ENCODE measurements at regions not wholly inside any gene's neighbourhood (a gene's known extent, or its start where the extent isn't known, plus 50 kb on each side); places are given as distances from the start of the nearest gene placed in this dataset.

DNA sequence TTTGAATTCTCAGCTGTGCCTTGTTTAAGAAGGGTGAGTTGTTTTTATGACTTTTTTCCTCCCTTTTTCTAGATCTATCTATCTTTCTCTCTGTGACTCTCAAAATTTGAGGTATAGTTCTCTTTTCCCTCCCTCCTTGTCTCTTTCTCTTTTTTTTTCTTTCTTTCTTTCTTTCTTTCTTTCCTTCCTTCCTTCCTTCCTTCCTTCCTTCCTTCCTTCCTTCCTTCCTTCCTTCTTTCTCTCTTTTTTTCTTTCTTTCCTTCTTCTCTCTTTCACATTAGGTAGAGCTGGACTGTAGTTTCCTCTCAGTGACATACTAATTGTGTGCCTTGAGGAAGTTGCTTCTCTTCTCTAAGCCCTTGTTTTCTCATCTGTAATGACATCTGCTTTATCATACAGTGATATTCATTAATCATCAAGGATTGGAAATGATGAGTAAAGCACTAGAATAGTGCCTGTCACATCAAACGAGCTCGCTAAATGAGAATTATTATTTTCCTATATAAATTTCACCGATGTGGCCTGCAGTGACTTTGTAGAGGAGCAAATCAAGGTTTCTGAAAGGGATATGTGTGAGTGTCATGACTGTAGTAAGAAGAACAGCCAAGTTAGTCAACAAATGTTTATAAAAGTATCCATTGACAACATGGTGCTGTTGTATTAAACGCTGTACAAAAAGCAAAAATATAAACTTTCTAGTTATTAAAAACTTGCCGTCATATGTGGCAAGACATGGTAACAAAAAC lies 78.9 kb upstream of the SLC38A2 start:
- no peak overlapping the region for H3K9ac ChIP-seq (ENCODE audit: extremely low read depth, low read length, poor library complexity, severe bottlenecking)
- Mint-ChIP-seq H3K4me1 (peaks cover 28% of the 10 kb centered on the region), H3K9me3 (no peaks in the 10 kb centered on the region), H3K27me3 (ENCODE audit: insufficient read depth) (no peaks in the 10 kb centered on the region), H3K27ac (peak overlapping the region; percentile 7), H3K4me3 (no peak overlapping the region), H3K36me3 (ENCODE audit: low read depth) (no peaks in the 10 kb centered on the region)
- TF ChIP-seq, protein P1, sequence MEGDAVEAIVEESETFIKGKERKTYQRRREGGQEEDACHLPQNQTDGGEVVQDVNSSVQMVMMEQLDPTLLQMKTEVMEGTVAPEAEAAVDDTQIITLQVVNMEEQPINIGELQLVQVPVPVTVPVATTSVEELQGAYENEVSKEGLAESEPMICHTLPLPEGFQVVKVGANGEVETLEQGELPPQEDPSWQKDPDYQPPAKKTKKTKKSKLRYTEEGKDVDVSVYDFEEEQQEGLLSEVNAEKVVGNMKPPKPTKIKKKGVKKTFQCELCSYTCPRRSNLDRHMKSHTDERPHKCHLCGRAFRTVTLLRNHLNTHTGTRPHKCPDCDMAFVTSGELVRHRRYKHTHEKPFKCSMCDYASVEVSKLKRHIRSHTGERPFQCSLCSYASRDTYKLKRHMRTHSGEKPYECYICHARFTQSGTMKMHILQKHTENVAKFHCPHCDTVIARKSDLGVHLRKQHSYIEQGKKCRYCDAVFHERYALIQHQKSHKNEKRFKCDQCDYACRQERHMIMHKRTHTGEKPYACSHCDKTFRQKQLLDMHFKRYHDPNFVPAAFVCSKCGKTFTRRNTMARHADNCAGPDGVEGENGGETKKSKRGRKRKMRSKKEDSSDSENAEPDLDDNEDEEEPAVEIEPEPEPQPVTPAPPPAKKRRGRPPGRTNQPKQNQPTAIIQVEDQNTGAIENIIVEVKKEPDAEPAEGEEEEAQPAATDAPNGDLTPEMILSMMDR (conservative IDR thresholded peaks at IDR 0.05): no peak
- H3K27ac ChIP-seq (ENCODE audit: low read depth, low read length): no peak overlapping the region
- DNase-seq: no peak
- no peak overlapping the region for H3K4me3 ChIP-seq (ENCODE audit: low read length)
- H3K27me3 ChIP-seq (ENCODE audit: control insufficient read depth, insufficient read depth, low read length, poor library complexity, severe bottlenecking): no peaks in the 10 kb centered on the region
- WGBS, 2 experiments (ENCODE audit: insufficient coverage in 1 of 2, insufficient read length in 1 of 2): 95% methylated on average over 5 of the region's 5 CpGs; no CpG with 5 or more reads in 1 of the 2 experiments
- H3K4me1 ChIP-seq (ENCODE audit: control insufficient read depth, insufficient read depth, low read length): peaks cover 10% of the 10 kb centered on the region
- no peaks in the 10 kb centered on the region for H3K36me3 ChIP-seq (ENCODE audit: control insufficient read depth, insufficient read depth, low read length)
- H3K9me3 ChIP-seq (ENCODE audit: control insufficient read depth, low read length): no peaks in the 10 kb centered on the region

DNA sequence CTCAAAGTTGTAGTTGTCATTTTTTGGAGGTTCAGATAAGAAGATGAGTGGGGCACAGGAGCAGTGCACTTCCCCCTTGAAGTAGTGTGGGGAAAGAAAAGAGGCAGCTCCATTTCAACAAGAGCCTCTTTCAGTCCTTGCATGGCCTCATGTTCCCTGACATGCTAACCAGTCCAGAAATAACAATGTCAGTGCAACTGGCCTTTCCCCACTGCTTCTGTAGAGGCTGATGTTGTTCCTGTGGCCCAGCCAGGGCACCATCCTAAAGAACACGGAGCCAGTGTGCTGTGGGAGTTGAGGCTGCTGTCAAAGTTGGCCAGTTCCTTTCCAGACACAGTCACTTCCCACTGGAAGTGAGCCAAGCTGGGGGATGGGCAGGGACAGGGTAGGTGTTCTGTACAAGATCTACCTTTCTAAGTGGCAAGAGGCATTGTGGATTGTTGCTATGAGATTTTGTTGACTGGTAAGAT lies 77.7 kb upstream of the SLC38A2 start:
- TF ChIP-seq, protein P1 (conservative IDR thresholded peaks at IDR 0.05): no peak
- H3K9me3 ChIP-seq (ENCODE audit: control insufficient read depth, low read length): no peaks in the 10 kb centered on the region
- H3K36me3 ChIP-seq (ENCODE audit: control insufficient read depth, insufficient read depth, low read length): no peaks in the 10 kb centered on the region
- no peak overlapping the region for H3K9ac ChIP-seq (ENCODE audit: extremely low read depth, low read length, poor library complexity, severe bottlenecking)
- Mint-ChIP-seq H3K36me3 (ENCODE audit: low read depth) (no peaks in the 10 kb centered on the region), H3K4me3 (no peak overlapping the region), H3K27me3 (ENCODE audit: insufficient read depth) (no peaks in the 10 kb centered on the region), H3K4me1 (peaks cover 21% of the 10 kb centered on the region), H3K27ac (no peak overlapping the region), H3K9me3 (no peaks in the 10 kb centered on the region)
- no peak overlapping the region for H3K27ac ChIP-seq (ENCODE audit: low read depth, low read length)
- WGBS, 2 experiments (ENCODE audit: insufficient coverage in 1 of 2, insufficient read length in 1 of 2): 82% methylated on average over 1 of the region's 1 CpG; no CpG with 5 or more reads in 1 of the 2 experiments
- H3K4me3 ChIP-seq (ENCODE audit: low read length): no peak overlapping the region
- H3K27me3 ChIP-seq (ENCODE audit: control insufficient read depth, insufficient read depth, low read length, poor library complexity, severe bottlenecking): no peaks in the 10 kb centered on the region
- peaks cover 5% of the 10 kb centered on the region for H3K4me1 ChIP-seq (ENCODE audit: control insufficient read depth, insufficient read depth, low read length)
- no peak for DNase-seq

DNA sequence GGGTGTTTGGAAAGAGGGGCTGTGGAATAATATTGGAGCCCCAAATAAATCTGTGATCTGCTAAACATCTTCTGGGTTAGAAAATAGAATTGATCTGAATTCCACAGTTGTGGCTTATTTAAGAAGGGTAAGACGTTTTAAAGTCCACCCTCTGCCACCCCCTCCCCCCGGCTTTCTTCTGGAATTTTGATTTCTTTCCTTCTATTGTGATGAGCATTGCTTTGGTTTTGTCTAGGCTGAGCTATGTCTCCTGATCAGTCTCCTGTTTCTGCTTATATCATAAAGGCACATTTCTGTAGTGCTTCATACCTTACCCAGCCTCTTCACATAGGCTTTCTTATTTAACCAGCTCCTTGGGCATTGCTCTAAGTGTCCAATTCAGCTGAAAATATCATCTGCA lies 77.3 kb upstream of the SLC38A2 start:
- Mint-ChIP-seq H3K27me3 (ENCODE audit: insufficient read depth) (no peaks in the 10 kb centered on the region), H3K9me3 (no peaks in the 10 kb centered on the region), H3K4me1 (peaks cover 16% of the 10 kb centered on the region), H3K4me3 (no peak overlapping the region), H3K27ac (no peak overlapping the region), H3K36me3 (ENCODE audit: low read depth) (no peaks in the 10 kb centered on the region)
- Histone ChIP-seq H3K4me3 (ENCODE audit: low read length) (no peak overlapping the region), H3K36me3 (ENCODE audit: control insufficient read depth, insufficient read depth, low read length) (no peaks in the 10 kb centered on the region), H3K4me1 (ENCODE audit: control insufficient read depth, insufficient read depth, low read length) (peaks cover 5% of the 10 kb centered on the region), H3K9ac (ENCODE audit: extremely low read depth, low read length, poor library complexity, severe bottlenecking) (no peak overlapping the region), H3K9me3 (ENCODE audit: control insufficient read depth, low read length) (no peaks in the 10 kb centered on the region), H3K27me3 (ENCODE audit: control insufficient read depth, insufficient read depth, low read length, poor library complexity, severe bottlenecking) (no peaks in the 10 kb centered on the region), H3K27ac (ENCODE audit: low read depth, low read length) (no peak overlapping the region)
- WGBS, 2 experiments (ENCODE audit: insufficient coverage in 1 of 2, insufficient read length in 1 of 2): 100% methylated on average over 2 of the region's 2 CpGs; no CpG with 5 or more reads in 1 of the 2 experiments
- DNase-seq: no peak
- TF ChIP-seq, protein P1 (conservative IDR thresholded peaks at IDR 0.05): no peak
